Activated T-cell treated with anti-CD3 and anti-CD28 coated beads, Interleukin-2, amount 50 U/mL, for 48 hours (primary cell): ENCODE measurements at regions not wholly inside any gene's neighbourhood (a gene's known extent, or its start where the extent isn't known, plus 50 kb on each side); places are given as distances from the start of the nearest gene placed in this dataset.
A peak's percentile ranks its signal among the peaks of the same experiment; 100 is the strongest.
"Not testable (repeated sequence)": the region's sequence is repeated elsewhere in the genome, so short reads cannot be mapped to it uniquely, and the experiment has no call there.

Experiments
- DNase-seq, 2 experiments: peaks; one replicate each; pipeline ENCODE4 v3.0.0-alpha.2; 2020

DNA sequence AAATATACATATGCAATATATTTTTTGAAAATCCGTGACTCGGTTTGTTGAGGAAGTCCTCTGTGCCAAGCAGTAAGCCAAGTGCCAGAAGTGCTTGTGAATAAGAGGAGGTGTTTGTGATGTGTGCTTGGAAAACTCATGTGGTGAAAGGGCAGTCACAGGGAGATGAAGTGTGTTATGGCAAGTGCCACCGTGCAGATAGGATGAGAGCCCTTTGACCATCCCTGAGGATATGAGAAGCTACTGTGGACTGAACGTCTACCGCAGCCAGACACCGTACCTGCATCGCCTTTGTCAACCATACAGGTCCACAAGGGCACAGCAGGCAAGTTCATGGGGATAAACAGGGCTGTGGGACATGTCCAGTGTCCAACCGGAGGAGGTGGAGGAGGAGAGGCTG, 288.9 kb upstream of the MYT1L start:
- DNase-seq: no peak

GRCh38 chr2:2614452-2614851, 283.4 kb upstream of the MYT1L start:
- DNase-seq: no peak

DNA sequence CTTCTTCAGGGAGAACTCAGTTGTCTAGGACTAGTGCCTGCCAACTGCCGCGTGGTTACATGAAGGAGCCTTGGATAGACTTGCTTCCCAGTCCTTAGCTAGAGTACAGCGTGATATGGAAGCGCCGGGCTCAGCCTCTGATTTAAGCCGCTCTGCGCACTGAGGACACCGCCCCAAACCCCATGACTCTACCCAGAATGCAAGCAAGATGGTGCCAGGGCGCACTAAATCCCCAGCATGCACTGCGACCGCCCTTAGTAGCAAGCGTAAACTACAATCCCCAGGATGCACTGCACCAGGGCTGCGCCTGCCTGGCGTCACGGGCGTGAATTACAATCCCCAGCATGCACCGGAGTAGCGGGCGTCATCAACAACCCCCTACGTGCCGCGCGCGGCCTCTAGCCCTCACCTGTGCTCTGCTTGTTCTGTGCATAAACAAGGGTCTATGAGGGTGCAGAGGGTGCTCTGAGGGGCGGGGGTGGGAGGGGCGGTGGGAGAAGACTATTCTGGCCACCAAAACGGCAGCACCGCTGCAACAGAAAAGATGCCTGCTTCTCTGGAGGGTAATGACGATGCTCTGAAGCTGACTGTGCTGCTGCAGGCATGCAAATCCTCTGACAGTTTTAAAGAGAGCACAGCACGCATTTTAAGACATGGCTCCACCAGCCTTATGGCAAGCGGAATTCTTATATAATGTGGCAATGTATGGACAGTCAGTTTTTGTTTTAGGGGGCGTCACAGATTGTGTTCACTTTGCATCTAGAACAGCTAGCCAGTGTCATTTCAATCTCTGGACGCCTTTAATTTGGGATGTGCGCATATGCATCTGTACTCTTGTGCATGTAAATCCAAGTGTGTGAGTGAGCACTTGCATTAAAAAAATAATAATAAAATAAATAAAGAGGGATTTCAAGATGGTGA, 282.5 kb upstream of the MYT1L start:
- peak; percentile 86 to 90 for DNase-seq

DNA sequence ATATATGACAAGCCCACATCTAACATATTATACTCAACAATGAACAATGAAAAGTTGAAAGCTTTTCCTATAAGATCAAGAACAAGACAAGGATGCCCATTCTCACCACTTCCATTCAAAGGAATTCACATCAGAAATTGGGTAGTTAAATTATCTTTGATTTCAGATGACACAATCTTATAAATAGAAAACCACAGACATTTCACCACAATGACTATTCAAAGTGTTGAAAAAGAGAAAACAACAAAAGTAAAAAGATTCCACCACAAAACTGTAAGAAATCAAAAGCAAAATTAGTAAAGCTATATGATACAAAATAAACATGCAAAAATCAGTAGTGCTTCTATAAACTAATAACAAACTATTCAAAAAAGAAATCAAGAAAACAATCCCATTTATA, 279.7 kb upstream of the MYT1L start:
- DNase-seq: no peak

GRCh38 chr2:2600366-2600765, 269.3 kb upstream of the MYT1L start:
- no peak for DNase-seq

DNA sequence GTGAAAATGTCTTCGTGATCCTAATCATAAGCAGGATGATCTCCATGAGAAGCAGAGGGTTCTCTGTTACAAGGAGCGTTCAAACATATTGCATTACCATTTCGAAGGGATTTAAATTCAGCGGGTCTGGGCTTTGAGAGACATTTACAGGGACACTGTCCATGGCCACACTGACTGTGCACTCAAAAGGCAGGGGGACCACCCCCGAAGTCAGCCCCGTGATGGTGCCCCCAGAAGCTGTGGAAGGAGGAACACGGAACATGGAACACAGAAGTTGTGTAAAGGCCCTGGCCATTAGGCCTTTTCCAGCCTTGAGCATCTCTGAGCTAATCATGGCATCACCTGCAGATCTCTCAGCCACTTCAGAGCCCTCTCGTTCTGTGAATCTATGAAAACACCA, 268.4 kb upstream of the MYT1L start:
- DNase-seq: no peak

GRCh38 chr2:2597712-2598111, 266.6 kb upstream of the MYT1L start:
- no peak for DNase-seq

DNA sequence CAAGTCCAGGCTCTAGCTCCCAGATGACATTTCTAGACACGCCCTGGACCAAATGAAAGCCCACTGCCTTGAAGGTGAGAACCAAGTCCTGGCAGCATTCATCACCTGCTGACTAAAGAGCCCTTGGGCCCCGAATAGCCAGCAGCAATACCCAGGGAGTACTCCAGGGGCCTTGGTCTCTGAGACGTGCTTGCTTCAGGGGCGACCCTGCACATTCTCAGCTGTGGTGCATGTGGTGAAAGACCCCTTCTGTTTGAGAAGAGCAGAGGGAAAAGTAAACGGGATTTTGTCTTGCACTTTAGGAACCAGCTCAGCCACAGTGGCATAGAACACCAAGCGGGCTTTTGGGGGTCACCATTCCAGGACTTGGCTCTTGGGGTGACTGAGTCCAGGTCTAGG, 260.5 kb upstream of the MYT1L start:
- no peak for DNase-seq

GRCh38 chr2:2590841-2591541, 259.9 kb upstream of the MYT1L start:
- no peak for DNase-seq

DNA sequence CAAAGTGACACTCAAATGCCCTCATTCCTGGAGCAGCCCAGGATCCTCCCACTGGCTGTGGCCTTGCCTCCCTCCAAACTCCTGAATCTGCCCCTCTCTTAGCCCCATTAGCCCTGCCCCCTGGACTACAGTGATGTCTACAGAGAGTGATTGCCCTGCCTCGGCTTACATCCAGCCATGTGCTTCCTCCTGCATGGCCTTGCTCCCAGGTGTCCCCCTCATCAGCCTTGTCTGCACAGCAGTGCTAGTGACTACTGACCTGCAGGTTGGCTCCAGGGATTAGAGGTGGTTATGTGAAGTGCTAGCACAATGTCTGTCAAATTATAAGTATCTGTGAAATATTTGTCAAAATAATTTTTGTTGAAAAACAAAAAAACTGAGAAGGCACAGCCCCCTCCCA, 259.1 kb upstream of the MYT1L start:
- no peak for DNase-seq

DNA sequence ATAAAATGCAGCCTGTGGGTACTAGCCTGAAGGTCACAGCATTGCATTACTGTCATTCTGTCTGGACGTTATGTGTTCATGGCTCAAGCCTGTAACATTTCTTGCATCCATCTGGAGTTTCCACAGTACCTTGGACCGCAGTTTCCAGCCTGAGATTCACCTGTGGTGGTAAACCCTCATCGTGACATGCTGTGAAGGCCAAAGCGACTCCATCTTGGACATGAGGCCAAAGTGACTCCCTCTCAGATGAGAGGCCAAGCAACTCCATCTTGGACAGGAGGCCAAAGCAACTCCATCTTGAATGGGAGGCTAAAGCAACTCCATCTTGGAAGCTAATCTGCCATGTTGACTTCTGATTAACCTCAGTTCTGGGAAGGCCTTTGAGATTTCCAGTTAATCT, 257.7 kb upstream of the MYT1L start:
- DNase-seq: no peak

DNA sequence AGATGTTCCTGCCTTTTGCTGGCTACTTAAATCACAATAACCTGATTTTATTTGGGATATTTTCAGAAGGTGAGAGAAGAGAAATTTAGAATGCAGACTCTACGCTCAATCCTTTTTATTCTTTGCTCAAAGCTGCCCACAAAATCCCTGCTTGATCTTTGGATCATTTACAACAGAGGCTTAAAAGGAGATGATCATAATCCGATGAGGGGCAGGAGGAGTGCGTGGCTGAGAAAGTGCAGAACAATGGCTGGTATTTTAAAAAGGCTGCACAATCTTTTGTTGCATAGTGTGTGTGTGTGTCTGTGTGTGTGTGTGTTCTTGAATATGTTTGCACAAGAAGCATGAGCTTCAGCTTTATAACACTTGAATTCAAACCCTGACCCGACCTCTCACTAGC, 256.3 kb upstream of the MYT1L start:
- no peak for DNase-seq

DNA sequence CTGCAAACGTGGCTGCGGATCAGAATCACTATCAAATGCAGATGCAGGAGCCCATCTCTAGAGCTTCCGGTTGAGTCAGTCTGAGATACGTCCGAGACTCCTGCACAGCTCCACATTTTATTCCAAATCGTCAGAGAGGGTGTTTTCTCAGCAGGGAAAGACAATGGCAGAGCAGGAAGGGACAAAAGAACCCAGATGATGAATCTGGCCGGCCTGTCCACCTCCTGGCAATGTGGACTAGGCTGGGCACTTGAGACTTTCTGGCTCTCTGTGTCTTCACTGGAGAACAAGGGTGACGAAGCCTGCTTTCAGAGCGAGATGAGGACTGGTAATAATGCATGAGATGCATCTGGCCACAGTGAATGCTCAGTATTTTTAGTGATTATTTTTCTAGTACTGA, 255.9 kb upstream of the MYT1L start:
- DNase-seq: no peak

- DNase-seq: no peak
These were observed 255.1 kb upstream of the MYT1L start for GRCh38 chr2:2586068-2586776.

DNA sequence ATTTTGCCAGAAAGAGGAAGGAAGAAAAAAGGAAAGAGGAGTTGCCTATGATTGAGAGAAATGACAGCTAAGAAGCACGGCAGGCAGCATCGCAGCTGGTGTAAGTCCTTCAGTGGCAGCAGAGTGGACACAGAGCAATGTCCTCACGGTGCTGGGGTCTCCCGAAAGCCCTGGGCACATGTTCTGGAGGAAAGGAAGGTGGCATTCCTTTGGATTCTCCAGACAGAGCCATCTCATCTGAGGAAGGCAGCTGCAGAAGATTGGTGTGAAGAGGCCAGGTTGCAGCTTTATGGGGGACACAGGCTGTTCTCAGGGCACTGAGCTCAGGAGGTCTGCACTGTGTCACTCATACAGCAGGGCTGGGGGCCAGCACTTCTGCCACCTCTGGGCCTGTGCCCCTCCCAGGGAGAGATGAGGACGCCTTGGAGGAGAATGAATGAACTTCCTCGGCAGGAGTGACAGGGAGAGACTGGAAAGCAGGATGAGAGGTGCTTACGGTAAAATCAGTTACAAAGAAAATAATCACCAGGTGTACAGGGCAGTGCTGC, 252.0 kb upstream of the MYT1L start:
- DNase-seq: no peak

DNA sequence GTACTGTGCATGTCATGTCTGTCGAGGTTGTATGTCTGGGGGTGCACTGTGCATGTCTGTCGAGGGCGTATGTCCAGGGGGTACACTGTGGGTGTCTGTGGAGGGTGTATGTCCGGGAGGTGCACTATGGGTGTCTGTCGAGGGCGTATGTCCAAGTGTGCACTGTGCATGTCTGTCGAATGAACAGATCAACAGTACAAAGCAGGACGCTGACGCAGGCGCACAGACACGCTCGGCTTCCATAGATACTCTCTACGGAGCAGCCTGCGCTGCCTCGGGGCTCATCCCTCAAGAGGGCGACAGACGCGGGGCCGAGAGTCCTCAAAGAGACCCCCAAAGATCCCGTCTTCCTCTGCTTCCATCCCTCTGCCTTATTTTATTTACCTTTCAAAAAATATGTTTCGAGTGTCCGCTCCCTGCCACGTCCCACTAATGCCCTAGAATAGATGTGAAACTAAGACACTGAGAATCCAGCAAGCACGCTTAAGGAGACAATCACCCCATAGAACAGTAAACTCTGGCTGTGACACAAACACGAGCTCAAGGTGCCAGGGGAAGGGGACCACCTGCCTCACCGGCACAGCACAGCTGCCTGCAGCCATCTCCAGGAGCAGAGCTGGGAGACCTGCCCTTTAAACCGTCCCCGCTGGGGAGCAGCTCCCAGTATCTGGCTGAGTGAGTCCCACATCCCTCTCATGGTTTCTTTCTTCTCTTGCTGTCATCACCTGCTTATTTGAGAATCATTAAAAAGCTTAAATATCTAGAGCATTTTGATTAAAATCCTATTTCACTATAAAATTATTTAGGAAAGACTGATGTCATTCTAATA, 250.5 kb upstream of the MYT1L start:
- DNase-seq: no peak

GRCh38 chr2:2580841-2581240, 249.8 kb upstream of the MYT1L start:
- DNase-seq: not testable (repeated sequence)

- DNase-seq: no peak
These were observed 249.3 kb upstream of the MYT1L start for GRCh38 chr2:2580341-2580740.

- no peak for DNase-seq
These were observed 248.7 kb upstream of the MYT1L start for GRCh38 chr2:2579814-2580213.

GRCh38 chr2:2577407-2577831, 246.3 kb upstream of the MYT1L start:
- no peak for DNase-seq

- DNase-seq: no peak
These were observed 244.9 kb upstream of the MYT1L start for GRCh38 chr2:2575870-2576386.

GRCh38 chr2:2575181-2575577, 244.1 kb upstream of the MYT1L start:
- DNase-seq: no peak
